ENCODE measurements at regions not wholly inside any gene's neighbourhood (a gene's known extent, or its start where the extent isn't known, plus 50 kb on each side); places are given as distances from the start of the nearest gene placed in this dataset.

- TF ChIP-seq EZH2 (IDR thresholded peaks at IDR 0.05) (no peak), POLR2AphosphoS5 (IDR thresholded peaks at IDR 0.05; ENCODE audit: borderline replicate concordance, low read depth, low read length) (no peak)
Measured at GRCh38 chr15:70490838-70491155, 272.6 kb downstream of the UACA start.

Data from SK-N-MC (cell line).